GM21447 (cell line): ENCODE measurements at regions not wholly inside any gene's neighbourhood (a gene's known extent, or its start where the extent isn't known, plus 50 kb on each side); places are given as distances from the start of the nearest gene placed in this dataset.
A peak's percentile ranks its signal among the peaks of the same experiment; 100 is the strongest.
"Not testable (repeated sequence)": the region's sequence is repeated elsewhere in the genome, so short reads cannot be mapped to it uniquely, and the experiment has no call there.

Experiments
- ATAC-seq: cut with Tn5 transposase; IDR thresholded peaks from one replicate; pipeline ENCODE4 v1.9.1; 2021; ENCODE audit not compliant: unreplicated experiment

DNA sequence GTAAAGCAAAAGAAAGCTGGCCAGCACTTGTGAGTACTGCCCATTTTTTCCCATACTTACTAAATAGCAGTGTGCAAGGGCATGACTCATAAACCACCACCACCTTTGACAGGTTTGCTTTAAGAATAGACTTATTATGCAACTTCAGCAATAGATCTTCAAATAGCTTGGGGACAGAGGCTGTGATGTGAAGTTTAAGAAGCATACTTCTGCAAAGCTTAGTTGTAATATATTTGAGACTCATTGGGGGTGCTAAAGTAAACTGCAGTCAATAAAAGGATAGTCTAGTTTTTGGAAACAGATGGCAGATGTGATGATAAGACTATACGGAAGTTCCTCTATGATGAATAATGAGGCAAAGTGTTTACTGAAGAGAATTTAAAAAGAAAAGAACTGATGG is 210.0 kb downstream of the PLA2G4A start:
- ATAC-seq = no peak

DNA sequence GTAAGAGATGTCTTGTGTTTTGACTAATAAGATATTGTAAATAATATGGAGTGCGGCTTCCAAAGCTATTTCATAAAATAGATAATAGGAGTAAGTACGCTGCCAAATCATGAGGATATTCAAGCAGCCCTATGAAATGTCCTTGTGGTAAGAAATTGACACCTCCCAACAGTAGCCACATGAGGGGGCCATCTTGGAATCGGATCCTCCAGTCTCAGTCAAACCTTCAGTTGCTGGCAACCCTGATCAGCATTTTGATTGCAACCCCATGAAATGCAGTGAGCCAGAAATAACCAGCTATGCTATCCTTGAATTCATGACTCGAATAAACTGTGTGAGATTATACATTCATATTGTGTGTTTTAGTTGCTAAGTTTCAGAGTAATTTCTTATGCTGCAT is 212.4 kb downstream of the PLA2G4A start:
- ATAC-seq = no peak

DNA sequence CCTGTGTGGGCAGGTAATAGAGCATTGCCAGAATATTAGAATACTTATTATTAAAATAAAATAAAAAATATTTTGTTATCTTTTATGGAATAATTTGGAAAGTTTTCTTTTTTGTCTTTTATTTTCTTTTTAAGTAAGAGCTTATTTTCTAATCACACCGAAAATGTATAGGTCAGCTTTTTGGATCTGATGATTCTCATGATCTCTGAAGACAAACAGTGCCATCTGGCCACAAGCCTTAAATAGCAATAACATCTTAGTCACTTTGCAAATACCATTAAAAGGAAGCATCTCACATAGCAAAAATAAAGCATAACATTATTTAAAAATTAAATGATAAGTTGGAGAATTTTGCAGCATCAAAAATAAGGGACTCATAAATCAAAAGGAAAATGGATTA is 213.8 kb downstream of the PLA2G4A start:
- no peak for ATAC-seq

DNA sequence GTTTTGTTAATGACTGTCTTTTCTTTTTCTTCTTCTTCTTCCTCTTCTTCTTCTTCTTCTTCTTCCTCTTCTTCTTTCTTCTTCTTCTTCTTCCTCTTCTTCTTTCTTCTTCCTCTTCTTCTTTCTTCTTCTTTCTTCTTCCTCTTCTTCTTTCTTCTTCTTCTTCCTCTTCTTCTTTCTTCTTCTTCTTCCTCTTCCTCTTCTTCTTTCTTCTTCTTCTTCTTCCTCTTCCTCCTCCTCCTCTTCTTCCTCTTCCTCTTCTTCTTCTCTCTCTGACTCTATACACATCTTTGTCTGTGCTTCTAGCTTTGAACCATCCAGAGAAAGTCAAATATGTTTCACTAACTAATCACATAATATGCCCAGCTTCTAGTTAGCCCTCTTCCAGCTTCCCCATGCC is 214.7 kb downstream of the PLA2G4A start:
- not testable (repeated sequence) for ATAC-seq

DNA sequence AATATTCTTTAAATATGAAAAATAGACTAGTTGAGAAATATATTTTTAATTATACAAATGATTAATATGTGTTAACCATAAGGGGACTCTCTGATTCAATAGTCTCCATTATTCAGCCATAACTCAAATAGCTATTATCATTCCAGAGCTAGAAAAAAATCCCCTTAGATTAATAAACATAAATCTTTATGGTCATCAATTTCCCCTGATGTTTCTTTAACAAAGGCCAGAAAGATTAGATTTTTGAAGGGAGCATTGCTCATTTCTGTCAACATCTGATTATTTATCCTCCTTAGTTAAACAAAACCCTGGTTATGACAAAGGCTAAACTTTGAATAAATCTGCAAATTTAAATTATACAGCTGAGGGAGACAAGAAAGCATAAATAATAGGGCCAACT is 215.7 kb downstream of the PLA2G4A start:
- no peak for ATAC-seq

DNA sequence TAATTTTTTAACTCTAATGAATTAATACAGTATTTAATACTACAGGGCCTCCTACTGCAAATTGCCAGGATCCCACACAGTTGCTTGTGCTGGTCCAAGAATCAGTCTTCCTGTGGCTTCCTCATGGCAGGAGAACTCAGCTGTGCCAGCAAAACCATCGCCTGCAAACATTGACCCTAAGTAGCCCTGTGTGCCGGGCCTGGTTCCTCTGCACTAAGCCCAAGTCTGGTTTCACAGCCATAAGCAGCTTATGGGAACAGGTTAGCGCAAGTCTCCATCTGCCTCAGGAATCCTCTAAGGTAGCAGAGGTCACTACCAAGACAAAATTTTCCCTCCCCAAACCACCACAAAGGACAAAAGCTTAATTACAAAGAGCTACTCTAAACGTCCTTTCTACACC is 216.6 kb downstream of the PLA2G4A start:
- no peak for ATAC-seq

DNA sequence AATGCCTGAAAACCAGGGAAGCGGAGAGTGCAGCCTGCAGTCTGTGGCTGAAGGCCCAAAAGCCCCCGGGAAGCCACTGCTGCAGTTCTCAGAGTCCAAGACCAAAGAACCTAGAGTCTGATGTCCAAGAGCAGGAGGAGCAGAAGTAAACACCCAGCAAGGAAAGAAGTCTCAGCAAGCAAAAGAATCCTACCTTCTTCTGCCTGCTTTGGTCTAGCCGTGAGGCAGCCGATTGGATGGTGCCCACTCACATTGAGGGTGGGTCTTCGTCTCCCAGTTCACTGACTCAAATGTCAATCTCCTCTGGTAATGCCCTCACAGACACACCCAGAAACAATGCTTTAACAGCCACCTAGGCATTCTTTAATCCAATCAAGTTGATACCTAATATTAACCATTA is 217.5 kb downstream of the PLA2G4A start:
- no peak for ATAC-seq

DNA sequence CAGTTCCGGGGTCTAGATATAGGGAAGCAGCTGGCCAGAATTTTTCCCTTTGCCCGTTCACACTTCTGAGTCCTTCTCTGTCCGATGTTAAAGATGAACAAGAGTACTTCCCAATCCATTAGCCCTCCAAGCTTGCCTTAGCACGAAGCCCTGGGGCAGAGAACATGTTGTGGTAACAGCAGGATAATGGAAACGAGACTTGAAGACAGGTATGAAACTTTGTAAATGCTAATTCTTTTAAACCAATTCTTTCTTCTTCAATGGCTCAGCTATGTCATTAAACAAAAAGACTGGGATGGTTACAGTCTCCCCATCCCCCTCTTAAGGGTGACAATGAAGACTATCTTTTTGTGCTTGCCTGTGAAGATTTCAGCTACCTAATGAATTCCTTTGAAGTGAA is 218.5 kb downstream of the PLA2G4A start:
- no peak for ATAC-seq

DNA sequence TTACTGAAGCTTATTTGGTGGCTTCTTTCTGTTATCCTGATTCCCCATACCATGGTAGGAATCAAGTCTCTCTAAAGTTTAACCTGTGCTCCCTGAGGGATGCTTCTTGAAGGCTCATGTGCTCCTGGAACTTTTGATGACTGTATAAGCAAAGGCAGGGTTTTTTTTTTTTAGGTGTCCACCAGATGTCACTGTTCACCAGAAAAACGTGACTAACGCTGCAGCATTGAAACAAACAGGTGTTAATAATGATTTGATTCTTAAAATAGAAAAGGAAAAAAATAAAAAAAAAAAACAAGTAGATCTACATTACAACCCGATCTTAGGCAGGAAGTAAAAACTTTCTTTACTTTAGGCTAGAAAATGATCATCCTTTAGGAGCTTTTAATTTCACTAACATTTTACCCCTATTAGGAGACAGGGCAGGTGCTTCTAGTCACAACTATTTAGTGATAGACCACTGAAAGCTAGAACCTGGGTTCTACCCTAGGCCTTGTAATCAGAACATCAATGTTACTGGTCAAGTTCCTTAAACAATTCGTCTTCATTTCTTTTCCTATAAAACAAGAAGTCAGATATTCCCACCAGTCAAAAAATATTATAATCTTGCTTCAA is 223.0 kb downstream of the PLA2G4A start:
- peak; percentile 85 for ATAC-seq

DNA sequence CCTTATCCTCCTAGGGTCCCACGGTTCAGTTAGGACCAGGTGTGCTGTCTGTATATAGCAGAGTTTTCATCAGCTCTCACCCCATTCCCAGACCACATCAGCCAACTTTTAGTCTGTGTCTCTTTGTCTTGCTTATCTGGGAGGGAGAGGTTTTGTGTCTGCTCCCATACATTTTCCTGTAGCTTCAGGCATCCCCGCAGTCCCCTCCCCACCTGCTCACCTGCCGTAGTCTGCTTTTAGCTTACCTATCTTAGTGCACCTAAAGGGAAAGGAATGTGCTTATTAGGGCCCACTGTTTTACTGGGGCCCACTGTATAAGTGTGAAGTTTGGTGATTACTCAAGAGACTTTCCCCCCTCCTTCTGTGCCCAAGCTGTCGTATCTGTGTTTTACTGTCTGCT is 225.1 kb downstream of the PLA2G4A start:
- no peak for ATAC-seq

DNA sequence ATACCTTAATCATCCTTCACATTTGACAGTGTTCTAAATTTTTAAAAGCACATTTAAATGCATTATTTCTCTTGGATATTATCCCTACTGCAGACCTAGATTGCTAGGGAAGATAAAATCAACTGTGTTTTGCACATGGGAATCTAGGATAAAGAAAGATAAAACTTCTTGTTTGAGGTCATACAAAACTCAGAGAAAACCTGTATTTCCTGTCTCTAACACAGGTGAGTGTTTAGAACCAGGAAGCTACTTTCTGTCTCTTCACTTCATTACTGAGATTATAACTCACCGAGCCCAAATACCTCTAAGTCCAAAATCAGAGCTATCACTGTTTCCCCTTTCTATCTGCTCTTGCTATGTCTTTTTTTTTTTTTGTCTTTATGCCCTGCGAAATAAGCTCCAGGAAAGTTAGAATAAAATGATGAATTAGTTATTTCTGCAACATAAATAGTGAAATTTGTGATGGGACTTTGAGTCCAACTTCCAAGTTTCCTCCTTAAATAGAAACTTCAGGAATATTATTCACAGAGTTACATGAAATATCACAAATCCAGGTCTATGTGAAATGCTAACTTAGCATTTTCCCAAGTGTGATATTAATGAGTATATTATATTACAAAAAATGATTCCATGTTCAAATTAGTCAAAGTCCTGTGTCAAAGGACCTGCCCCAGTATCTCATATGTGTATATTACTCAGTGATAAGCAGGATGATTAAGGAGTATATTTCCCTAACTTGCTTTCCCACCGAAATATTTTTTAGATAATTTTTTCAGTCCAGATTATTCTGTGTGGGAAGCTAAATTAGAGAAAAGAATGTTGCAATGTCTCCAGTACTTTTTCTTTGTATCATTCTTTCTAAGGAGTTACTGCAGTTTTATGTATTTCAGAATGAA is 226.4 kb downstream of the PLA2G4A start:
- ATAC-seq = no peak

DNA sequence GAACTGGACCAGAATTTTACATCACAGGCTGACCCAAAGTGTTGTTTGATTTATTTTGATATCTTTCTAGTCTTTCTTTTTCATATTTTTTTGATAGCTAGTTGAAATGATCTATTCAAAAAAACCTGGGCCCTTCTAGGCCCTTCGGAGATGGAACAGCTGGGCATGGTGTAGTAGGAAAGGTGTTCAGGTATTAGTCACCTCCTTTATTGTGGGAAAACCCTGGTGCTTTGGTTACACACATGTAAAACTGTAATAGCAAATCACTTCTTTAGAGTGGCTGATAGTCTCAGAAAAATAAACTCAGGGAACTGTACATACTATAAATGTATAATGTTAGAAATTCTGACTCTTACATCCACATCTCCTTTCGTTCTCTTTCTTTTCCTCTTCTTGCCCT is 234.5 kb downstream of the PLA2G4A start:
- no peak for ATAC-seq

DNA sequence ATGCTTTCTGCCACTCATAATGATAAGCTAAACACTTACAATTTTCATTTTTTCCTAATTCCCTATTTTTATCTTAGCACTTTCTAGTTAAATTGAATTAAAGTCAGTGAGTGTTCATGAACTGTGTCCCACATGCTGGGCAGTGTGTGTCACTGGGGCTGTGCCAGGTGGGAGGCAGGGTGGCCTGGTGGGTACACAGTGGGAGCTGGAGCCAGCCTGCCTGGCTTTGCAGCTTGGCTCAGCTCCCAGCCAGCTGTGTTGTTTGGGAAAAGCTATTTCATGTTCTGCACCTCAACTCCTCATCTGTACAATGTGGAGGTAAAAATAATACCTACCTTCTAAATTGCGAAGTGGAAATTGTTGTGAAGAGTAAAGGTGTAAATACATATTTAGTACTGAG is 238.4 kb downstream of the PLA2G4A start:
- no peak for ATAC-seq

DNA sequence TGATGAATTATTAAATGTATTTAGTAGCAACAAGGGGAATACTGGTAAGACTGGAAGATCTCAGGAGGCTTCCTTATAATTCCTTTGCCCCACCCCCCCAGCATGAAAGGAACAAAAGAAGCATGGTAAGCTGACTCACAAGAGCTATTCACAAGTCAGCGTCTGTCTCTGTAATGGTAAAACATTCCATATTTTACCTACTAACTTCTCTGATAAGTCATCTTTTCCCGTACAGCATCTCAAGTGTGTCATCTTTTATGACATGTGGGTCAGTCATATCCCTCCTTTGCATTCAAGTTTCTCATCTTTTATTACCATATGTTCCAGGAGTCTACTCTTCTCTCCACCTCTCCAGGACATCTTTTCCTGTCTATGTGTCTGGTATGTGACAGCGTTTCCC is 241.3 kb downstream of the PLA2G4A start:
- no peak for ATAC-seq

DNA sequence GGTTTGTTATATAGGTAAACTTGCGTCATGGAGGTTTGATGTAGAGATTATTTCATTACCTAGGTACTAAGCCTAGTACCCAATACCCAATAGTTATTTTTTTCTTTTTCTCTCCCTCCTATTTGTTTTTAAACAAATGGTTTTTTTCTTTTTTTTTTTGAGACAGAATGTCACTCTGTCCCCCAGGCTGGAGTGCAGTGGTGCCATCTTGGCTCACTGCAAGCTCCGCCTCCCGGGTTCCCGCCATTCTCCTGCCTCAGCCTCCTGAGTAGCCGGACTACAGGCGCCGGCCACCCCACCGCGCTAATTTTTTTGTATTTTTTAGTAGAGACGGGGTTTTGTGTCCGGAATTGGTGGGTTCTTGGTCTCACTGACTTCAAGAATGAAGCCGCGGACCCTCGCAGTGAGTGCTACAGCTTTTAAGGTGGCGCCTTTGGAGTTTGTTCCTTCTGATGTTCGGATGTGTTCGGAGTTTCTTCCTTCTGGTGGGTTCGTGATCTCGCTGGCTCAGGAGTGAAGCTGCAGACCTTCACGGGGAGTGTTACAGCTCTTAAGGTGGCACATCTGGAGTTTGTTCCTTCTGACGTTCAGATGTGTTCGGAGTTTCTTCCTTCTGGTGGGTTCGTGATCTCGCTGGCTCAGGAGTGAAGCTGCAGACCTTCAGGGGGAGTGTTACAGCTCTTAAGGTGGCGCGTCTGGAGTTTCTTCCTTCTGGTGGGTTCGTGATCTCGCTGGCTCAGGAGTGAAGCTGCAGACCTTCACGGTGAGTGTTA is 243.7 kb downstream of the PLA2G4A start:
- ATAC-seq = peak; percentile 82

DNA sequence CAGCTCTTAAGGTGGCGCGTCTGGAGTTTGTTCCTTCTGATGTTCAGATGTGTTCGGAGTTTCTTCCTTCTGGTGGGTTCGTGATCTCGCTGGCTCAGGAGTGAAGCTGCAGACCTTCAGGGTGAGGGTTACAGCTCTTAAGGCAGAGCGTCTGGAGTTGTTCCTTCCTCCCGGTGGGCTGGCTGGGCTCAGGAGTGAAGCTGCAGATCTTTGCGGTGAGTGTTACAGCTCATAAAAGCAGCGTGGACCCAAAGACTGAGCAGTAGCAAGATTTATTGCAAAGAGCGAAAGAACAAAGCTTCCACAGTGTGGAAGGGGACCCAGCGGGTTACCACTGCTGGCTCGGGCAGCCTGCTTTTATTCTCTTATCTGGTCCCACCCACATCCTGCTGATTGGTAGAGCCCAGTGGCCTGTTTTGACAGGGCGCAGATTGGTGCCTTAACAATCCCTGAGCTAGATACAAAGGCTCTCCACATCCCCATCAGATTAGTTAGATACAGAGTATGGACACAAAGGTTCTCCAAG is 244.3 kb downstream of the PLA2G4A start:
- ATAC-seq = peak; percentile 30

DNA sequence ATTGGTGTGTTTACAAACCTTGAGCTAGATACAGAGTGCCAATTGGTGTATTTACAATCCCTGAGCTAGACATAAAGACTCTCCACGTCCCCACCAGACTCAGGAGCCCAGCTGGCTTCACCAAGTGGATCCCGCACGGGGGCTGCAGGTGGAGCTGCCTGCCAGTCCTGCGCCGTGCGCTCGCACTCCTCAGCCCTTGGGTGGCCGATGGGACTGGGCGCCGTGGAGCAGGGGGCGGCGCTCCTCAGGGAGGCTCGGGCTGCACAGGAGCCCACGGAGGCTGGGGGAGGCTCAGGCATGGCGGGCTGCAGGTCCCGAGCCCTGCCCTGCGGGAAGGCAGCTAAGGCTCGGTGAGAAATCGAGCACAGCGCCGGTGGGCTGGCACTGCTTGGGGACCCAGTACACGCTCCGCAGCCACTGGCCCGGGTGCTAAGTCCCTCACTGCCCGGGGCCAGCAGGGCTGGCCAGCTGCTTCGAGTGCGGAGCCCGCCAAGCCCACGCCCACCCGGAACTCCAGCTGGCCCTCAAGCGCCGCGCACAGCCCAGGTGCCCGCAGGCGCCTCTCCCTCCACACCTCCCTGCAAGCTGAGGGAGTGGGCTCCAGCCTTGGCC is 245.0 kb downstream of the PLA2G4A start:
- ATAC-seq = not testable (repeated sequence)

DNA sequence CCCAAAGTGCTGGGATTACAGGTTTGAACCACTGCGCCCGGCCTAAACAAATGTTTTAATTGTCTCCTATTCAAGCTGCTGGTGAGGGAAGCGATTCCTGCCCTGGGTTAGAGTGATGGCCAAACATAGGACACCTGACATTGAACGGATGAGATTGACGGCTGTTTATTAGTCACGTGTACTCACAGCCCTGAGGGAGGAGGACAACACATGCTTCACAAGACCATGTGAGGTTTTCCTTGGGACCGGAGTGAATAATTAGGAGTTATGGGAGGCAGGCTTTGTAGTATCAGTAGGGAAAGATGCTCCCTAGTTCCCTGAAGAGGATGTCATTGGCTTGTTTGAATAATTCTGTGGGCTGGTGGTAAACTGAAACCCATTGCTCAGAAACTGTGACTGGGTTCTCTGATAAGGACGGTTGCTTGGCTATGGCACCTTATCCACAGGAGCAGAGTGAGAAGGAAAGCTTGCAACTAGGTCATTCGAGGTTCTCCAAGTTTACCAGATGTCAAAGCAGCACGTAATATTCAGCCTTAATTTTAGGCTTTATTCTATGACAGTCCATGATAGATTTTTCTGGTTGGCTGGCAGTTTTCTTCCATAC is 245.8 kb downstream of the PLA2G4A start:
- ATAC-seq = no peak

DNA sequence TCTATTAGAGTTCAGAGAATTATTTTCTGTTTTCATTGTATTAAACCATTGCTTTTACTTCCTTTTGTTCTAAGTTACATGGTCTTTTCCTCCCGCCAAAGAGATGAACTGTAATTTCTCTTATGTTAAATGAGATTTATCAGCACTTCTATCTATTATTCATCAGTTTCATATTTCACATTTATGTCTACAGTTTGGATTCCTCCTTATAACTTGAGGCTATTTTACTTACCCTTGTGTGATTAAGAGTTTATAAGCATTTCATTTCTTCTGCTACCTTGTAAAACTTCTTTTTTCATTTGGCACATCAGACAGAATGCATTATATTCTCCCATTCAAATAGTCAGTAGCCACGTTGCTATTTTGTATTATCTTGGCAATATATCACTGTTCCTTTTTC is 248.2 kb downstream of the PLA2G4A start:
- ATAC-seq = no peak

DNA sequence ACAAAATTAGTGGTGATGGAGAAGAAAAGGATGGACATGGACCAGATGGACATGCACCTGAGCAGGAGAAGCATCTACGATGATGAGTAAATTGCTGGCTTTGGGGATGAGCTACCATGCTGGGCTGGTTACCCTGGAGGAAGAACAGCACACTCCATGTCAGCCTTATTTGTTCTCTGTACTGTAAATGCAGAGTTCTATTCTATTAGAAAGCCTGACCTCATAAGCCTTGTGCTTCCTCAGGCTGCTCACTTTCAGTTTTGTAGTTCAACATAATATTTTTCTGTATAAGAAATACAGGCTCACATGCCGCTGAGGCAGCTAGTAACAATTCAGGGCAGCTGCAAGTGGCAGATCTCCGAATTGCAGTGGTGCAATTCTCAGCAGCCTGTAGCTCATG is 249.6 kb downstream of the PLA2G4A start:
- ATAC-seq = no peak

DNA sequence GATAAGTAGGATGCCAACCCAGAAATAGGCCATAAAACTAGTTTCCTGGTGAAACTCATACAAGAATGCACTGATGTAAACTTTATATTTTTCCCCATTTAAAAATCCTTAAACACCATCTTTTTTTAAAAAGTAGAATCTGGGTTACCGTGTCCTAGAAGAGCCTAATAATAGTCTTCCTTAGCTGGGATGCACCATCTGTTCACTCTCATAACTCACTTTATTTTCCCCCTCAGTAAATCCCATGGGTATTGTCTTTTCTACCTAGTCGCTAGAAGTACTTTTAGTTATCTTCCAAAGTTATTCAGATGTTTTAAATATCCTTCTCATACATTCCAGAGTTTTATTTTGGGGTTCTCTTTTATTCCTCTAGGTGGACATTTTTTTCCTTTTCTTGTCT is 250.2 kb downstream of the PLA2G4A start:
- no peak for ATAC-seq
